Activated effector memory CD4-positive, alpha-beta T cell treated with anti-CD3 and anti-CD28 coated beads, Interleukin-2, amount 50 U/mL, for 16 hours (primary cell): ENCODE measurements at regions not wholly inside any gene's neighbourhood (a gene's known extent, or its start where the extent isn't known, plus 50 kb on each side); places are given as distances from the start of the nearest gene placed in this dataset.

Source experiments
- DNase-seq: peaks from one replicate; pipeline ENCODE4 v3.0.0-alpha.2; 2020

DNA sequence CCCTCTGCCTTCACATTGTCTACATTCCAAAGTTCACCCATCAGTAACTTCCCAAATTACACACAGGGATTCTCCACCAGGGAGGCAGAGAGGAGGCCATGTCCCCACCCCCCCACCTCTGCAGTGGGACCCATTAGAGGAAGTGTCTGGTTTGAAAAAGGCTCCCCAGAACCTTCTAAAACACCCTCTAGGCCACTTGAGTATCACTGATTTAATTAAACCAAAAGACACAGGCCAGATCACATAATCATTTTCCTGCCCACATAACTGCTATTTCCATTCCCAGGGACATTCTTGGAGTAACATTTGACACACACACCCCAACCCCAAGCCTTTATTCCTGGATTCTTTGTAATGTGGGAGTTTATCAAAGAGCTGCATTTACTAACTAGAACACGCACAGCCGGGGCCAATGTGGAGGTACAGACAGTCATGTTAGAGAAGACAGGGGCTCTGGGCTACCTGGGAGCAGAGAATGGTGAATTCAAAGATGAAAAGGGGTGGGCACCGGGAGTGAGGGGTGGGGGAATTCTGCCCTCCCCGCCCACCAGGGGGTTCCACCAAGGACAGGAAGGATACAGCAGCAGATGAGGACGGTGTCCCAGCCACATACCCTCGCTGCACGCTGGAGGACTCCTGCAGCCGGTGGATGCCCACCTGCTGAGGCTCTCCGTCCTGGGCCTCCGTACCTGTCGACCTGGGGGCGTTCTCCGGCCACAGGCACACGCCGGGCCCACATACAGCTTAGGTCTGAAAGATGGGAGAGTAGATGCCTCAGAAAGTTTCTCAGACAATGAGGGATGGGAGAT lies 201.4 kb upstream of the CTNNB1 start:
- no peak for DNase-seq

DNA sequence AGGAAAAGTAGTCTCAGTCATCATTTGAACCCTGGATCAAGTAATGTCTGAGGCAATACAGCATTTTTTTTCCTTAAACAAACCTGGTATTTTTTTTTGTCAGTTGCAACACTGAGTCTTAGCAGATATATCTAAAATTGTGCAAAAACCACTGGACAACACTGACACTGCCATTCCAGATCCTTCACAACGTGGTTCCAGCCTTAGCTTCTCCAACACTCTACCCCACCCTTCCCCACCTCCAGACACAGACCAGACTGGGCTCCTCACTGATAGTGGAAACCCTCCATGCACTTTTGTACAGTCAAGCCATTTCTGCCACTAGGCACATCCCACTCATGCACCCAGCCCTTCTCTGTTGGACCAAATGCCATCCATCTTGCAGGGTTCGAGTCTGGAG lies 199.6 kb upstream of the CTNNB1 start:
- no peak for DNase-seq

DNA sequence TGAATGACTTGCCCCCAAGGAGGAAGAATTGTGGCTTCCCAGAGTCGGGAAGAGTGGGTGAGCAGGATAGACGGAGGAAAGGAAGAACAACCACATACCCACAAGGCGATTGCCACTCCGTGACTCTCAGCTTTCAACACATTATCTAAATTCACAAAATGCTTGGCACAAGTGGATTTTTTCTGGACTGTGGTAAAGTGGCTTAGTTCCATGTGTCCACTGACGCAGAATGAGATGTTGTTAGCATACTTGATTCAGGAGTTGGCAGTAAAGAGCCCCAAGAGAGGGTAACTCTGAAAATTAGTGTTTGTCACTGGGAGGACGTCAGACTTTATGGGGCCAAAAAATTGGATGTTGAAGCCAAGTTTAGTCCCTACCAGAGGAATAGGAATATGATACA lies 198.8 kb upstream of the CTNNB1 start:
- DNase-seq = no peak

DNA sequence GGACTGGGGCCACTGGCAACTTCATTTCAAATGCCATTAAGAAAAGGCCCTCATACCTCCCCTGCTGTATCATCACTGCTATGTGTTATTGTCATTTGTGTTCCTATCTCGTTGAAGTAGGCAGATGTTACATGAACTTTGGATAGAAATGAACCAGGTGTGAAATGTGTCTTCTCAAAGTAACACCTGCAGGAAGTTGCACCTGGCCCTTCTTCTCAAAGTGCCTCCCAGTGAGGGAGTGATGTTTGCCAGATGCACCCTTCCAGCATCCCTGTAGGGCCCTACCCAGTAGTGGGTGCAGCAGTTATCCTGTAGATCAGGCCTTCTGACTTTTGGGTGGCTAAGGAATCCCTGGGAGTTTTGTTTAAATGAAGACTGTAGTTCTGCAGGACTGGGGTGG lies 197.7 kb upstream of the CTNNB1 start:
- no peak for DNase-seq

DNA sequence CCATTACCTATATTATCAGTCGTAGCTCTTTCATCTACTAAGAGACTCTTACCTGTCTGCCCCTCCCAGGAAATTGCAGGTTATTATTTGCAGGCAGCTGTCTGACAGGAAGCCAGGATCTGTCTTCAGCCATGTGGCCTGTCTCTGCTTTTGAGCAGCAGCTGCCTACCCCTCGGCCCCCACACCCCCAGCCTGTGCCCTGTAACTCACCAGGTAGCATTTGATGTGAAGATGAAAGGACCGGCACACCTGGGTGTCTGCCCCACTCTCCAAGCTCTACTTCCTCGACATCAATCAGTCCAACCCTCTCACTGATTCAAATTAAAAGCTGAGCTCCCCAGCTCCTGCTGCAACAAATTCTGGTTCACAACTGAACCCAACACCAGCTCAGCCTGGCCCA lies 197.2 kb upstream of the CTNNB1 start:
- no peak for DNase-seq

DNA sequence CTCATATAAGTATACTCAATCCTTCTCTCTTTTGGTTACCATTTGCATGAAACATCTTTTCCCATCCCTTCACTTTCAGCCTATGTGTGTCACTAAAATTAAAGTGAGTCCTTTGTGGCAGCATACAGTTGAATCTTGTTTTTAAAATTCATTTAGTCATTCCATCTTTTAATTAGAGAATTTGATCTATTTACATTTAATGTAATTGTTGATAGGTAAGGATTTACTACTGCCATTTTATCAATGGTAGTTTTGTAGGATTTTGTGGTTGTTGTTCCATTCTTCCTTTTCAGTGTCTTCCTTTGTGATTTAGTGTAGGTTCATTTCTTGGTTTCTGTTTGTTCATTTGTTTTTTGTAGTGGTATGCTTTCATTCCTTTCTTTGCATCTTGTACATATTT lies 191.9 kb upstream of the CTNNB1 start:
- DNase-seq = no peak

DNA sequence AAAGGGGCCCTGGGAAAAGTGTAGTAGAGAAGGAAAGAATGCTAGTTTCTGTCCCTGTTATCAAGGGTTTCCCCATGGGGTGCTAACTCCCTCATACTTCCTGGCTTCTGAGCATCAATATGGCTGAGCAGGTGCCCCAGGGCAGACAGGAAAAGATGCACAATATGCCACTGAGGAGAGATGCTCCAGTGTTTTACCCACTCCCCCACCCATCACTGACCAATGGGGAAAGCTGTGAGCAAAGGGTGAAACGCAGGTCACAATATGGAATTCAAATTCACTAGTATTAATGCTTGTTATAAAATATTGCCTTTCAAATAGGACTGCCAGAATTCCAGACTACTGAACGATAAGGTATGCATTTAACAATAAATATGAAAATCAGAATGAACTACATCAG lies 187.5 kb upstream of the CTNNB1 start:
- no peak for DNase-seq

DNA sequence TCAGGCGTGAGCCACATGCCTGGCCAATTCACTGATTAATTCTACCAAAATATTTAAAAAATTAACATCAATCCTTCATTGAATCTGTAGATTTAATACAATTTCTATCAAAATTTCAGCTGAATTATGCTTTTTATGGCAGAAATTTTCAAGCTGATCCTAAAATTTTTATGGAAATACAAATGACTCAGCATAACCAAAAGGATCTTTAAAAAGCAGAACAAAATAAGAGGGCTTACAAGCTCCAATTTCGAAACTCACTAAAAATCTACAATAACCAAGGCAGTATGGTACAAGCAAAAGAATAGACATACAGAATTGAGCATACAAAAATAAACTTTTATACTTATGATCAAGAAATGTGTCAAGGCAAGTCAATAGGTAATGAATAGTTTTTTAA lies 180.4 kb upstream of the CTNNB1 start:
- DNase-seq = no peak

DNA sequence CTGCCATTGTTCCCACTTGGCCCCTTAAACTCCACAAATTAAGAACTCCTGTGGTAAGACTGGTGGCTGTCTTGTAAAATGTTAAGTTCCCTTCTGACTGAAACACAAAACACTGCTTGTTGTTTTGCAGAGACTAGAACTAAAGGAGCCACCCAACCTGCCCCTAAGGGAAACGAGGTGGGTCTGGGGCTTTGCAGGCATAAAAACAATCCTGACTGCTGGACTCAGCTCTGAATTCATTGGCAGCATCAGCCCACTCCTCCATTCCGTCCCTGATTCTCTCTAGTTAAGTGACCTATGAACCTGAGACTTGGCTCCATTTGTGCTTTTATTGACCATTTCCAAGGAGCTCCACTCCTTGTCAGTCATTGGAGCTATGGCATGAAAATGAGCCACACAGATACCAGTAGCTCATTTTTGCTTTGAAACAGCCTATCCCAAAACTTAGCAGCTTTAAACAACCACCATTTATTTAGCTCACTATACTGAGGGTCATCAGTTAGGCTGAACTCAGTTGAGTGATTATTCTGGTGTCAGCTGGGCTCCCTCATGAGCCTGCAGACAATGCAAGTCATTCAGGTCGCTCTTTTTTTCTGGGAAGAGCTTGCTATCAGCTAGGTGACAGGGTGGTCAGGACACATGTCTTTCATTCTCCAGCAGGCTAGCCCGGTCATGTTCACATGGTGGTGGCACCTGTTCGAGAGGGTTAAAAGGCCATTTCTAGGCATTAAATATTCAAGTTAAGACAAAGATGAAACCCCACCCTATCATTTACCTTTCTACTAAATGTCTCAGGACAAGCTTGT lies 175.1 kb upstream of the CTNNB1 start:
- DNase-seq = no peak

DNA sequence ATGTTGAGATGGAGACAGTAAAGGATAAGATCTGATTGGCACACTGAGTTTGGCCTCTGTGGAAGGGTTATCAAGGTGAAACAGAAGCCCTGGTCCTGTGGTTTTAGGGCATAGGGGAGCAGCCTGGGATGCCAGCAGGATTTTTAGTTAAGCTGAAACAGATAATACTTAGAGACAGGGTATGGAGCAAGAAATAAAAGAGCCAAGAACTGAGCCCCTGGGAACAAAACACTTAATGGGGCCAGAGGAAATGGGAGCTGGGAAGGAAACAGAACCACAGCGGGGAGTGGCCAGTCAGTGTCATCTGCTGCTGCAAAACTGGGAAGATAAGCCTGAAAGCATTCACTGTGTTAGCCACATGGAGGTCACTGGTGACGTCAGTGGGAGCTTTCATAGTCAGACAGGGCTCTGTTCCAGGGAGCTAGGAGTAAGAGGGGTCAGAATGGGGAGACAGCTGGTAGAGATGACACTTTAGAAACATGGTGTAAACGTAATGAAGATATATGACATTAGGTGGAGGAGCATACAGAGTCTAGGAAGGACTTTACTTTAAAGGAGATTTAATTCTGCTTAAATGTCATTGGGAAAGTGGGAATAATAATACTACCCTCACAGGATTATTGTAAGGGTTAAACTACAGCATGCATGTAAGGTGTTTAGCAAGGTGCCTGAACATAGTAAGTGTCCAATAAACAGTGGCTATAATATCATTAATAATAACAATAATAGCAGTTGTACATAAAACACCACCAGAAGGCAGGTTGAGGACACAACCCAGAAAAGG lies 172.7 kb upstream of the CTNNB1 start:
- no peak for DNase-seq

DNA sequence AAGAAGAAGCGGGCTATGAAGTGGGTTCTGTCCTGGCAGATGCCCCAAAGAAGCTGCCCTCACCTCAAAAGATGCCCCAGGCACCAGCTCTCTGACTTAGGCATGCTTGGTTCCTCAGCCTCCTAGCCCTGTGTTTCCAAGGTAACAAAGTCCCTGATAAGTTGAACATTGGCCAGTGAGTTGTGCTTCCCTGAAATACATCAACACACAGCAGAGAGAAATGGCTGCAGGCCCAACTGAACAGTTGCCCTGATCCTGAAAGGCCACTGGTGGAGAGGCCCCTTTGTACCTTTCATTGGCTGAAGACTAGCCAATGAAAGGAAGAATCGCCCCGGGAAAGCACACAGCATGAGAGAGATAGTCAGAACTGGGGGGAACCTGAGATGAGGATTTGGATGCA lies 169.9 kb upstream of the CTNNB1 start:
- DNase-seq = no peak

DNA sequence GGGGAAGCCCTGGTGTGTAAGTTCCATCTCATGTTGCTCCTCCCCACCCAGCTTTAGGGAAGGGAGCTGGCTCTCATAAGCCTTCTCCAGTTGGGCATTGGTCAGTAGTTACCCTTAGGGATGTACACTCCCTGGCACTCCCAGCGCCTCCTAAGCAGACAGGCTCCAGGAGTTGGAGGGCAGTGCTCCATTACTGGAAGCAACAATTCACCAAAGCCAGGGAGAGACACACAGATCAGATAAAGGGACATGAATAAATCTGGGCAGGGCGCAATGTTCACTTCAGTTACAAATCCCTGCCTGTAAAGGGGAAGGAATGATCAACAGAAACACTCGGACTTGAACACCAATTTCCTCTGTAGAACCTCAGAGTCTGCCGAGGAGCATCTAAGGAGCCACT lies 169.1 kb upstream of the CTNNB1 start:
- no peak for DNase-seq

DNA sequence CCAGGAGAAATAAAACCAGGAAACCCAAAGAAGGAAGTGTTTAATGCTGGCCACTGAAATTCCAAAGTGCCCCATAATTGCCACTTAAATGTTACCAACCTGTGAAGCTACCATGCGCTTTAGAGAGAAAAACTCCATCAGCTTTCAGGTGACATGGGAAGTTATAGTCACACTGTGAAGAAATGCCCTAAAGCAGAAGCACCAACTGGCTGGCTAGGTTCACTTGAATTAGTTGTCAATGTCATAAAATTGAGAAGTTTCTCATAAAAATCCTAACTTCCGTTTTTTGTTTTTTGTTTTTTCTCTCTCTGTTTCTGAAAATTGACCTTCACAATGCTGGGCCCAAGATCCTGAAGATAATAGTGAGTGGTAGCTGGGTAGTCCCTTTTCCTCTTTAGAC lies 167.9 kb upstream of the CTNNB1 start:
- DNase-seq = no peak

DNA sequence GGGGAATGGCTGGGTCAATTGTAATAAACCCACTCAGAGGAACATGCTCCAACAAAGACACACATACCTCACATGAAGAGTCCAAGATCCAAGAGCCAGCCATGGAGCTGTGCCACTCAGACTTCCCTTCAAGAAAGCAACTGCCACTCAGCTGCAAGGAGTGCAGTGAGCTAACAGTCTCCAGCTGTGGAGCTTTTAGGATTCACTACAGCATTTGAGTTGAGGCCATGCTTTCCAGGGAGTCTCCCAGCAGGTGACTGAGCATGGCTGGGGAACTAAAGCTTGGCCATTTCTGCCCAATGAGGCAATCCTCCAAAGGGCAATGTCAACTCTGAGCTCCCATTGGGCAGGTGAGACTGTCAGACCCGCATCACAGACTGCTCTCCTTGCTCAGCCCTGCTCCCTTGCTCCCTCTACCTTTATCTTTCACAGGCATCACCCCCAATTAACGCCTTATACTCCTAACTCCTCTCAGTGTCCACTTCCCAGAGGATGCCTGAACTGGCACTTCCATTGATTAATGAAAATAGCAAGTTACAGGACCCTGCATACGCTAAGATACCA lies 165.3 kb upstream of the CTNNB1 start:
- DNase-seq = no peak

DNA sequence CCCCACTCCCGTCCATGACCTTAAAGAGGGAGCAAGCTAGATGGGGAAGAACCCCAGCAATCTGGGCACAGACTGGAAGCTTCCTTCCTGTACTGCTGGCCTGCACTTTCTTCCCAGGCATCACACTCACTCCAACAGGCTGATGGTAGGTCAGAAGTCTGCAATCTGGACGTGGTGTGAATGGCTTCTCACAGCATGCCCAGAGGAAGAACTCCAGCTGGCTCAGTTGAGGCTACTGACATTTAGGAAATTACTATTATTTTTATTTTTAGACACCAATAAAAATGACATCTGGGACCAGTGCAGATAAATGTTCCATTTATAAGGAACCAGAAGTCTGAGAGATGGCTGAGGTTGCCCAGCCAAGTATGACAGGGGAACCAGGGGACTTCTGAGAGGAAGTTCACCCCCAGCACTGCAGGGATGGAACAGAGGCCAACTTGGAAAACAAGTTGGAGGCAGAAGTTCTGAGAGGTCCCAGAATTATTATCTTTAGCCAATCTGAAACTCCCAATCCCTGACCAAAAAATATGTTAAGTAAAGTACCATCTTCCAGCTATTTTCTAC lies 163.8 kb upstream of the CTNNB1 start:
- DNase-seq = no peak

DNA sequence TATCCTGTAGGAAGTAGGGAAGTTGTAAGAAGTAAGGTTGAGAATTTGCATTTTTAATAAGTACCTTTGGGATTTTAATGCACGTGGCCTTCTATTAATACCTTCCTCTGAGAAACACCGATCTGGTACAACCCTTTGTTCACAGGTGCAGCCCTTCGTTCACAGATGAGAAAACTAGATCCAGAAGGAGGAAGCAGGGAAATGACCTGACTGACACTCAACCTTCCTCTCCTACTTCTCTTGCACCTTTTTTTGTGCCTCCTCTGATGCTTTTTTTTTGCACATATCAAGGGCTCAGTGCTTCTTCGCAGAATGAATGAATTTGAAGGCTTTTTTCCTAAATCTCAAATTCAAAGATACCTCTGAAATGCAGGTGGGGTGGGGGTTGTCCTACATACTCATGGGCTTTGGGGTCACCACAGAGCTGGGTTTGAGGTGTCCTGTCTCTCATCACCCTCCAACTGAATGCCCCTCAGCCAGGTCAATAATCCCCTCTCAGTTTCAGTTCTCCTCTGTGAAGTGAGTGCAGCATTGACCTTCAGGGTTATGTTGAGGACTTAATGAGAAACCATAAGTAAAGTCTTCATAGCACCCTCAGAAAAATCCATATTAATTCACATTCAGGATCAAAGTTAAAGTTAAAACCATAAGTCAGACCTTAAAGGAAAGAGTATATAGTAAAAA lies 161.5 kb upstream of the CTNNB1 start:
- DNase-seq = no peak

DNA sequence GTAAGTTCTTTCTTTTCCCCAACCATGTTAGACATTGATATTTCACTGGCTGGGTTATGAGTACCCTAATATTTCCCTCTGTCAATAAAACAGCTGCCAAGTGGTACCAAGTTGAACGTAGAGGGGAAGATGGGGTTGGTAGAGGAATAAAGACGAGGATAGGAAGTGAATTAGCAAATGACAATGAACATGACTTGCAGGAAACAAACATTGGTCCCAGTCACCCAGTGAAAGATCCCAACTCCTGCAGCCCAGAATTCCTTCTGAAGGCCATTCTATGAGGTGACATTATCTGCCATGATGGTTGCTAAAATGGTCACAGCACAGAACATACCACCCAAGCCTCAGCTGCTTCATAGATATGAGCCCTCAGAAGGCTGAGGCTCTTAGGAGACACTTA lies 159.0 kb upstream of the CTNNB1 start:
- no peak for DNase-seq

DNA sequence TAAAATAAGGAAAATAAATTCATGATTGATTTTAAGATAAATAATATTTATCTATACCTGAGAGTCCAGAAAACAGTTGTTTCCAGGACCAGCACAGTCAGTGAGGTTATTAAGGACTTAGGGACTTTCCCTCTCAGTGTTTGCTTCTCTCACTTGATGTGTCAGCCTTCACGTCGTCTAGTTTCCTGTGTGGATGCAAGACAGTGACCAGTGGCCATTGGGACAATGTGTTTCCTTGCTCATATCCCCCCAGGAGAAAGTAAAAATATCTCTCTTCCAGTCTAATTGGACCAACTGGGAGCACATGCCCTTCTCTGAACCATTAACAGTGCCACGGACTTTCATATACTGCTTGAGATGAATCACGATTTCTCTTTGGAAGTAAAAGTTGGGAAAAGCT lies 157.8 kb upstream of the CTNNB1 start:
- no peak for DNase-seq

DNA sequence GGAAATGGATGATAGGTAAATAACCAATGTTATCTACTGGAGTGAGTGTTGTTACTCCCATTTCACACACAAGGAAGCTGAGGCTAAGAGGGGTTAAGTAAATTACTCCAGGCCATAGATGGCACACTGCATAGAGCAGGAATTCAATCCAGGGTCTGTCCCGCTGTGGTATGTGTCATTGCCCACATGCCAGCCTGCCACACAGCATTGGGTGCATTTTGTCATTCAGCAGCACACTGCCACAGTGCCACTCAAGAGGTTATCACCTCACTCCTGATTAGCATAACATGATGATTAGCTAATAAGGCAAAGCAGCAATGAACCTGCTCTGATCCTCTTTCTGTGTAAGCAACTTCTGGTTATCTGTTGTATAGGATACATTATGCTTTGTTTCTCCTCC lies 157.4 kb upstream of the CTNNB1 start:
- no peak for DNase-seq

DNA sequence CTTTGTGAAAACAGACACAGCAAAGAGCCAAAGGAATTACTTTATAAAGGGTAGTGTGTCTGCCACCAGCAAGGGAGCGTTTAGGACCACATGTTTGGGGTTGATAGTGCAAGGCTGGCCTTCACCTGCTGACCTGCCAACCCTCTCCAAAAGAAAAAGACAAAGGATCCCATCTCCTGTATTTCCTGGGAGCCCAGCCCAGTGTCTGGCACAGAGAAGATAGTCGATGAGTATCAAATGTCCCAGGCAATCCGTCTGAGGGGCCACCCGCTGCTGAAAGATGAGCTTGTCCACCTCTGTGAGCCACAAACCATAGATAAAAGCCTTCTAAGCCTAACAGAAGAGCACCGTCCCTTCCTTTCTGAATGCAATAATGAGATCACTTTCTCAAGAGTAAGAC lies 154.8 kb upstream of the CTNNB1 start:
- no peak for DNase-seq

DNA sequence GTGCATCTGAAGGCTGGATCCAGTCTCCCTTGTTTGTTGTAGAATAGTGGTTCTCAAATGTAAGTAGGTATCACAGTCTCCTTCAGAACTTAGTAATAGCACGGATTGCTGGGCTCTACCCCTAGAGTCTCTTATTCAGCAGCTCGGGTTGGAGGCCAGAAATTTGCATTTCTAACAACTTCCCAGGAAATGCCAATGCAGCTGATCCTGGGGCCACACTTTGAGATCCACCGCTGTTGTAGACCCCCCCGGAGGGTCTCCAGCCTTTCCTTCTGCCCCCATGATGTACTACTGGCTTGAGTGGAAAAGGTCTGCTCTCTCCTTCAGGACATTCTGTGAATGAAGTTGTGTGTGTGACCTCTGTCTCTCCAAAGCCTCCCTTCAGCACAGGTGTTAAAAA lies 153.8 kb upstream of the CTNNB1 start:
- DNase-seq = no peak

DNA sequence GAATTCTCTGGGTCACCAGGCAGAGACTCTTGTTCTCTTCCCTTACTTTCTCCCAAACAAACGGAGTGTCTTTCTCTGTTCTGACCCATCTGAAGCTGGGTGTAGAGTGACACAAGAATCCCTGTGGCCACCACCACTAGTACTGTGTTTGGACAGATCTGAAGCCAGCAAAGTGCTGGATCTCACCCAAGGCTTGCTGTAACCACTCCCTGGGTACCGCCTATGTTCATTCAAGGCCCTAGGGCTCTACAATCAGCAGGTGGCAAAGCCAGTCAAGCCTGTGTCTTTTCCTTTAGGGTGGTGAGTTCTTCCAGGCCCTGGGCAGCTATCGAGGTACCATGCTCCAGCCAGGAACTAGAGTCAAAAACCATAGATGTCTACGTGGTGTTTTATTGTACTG lies 149.2 kb upstream of the CTNNB1 start:
- DNase-seq = no peak

DNA sequence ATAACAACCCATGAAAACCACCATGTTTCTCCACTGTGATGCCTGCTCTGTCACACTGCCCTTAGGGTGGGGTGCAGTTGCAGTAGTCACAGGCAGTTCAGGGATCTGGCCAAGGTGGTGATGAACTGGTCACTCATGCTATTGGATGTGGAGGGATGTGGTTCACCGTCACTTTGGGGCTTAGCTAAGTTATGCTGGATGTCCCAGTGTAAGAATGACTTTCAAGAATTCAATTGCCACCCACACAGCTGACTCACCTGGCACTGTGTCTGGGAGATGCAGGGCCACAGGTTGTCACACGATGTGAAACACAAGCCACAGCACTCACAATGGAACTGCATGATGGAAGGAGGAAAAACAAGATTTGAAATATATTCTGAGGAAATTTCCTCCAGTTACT lies 146.1 kb upstream of the CTNNB1 start:
- no peak for DNase-seq
